ENCODE measurements at regions not wholly inside any gene's neighbourhood (a gene's known extent, or its start where the extent isn't known, plus 50 kb on each side); places are given as distances from the start of the nearest gene placed in this dataset.

DNA sequence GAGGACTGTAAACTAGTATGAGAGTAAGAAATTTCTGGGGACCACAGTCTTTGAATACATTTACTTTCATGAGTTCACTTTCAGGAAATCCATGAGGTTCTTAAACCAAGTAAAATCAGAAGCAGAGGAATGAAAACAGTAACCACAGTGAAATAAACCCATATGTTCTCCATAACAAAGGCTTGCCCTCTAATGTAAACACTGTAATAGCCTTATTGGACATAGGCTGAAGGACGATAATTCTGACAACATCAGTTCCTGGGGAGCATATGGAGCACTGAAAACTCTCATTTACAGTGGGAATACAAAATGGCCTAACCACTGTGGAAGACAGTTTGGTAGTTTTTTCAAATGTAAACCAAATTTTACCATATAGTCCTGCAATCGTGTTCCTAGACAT, 965.8 kb downstream of the NSUN3 start:
- TF ChIP-seq, protein P1, sequence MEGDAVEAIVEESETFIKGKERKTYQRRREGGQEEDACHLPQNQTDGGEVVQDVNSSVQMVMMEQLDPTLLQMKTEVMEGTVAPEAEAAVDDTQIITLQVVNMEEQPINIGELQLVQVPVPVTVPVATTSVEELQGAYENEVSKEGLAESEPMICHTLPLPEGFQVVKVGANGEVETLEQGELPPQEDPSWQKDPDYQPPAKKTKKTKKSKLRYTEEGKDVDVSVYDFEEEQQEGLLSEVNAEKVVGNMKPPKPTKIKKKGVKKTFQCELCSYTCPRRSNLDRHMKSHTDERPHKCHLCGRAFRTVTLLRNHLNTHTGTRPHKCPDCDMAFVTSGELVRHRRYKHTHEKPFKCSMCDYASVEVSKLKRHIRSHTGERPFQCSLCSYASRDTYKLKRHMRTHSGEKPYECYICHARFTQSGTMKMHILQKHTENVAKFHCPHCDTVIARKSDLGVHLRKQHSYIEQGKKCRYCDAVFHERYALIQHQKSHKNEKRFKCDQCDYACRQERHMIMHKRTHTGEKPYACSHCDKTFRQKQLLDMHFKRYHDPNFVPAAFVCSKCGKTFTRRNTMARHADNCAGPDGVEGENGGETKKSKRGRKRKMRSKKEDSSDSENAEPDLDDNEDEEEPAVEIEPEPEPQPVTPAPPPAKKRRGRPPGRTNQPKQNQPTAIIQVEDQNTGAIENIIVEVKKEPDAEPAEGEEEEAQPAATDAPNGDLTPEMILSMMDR (IDR thresholded peaks at IDR 0.05; ENCODE audit: low read depth, low read length): no peak
- TF ChIP-seq EZH2phosphoT487 (IDR thresholded peaks at IDR 0.05; ENCODE audit: low read depth): no peak
